Immature natural killer cell (primary cell): ENCODE measurements at regions not wholly inside any gene's neighbourhood (a gene's known extent, or its start where the extent isn't known, plus 50 kb on each side); places are given as distances from the start of the nearest gene placed in this dataset.

Experiments
- DNase-seq, 3 donors: peaks; one replicate each; pipeline ENCODE4 v3.0.0; 2022; ENCODE audit warnings: mixed read lengths in 1 of 3
- H3K27ac Mint-ChIP-seq, 6 donors: one replicate each; pipeline ENCODE4 v1.8.0; 2020; ENCODE audit warnings: mixed read lengths in 6 of 6, mild to moderate bottlenecking in 5 of 6, inconsistent platforms in 4 of 6, moderate library complexity in 3 of 6
- H3K27me3 Mint-ChIP-seq, 3 donors: one replicate each; pipeline ENCODE4 v1.8.0; 2020 to 2021; ENCODE audit warnings: low read depth in 3 of 3, mild to moderate bottlenecking in 3 of 3, mixed read lengths in 3 of 3, moderate library complexity in 3 of 3, inconsistent platforms in 1 of 3
- H3K36me3 Mint-ChIP-seq, 3 donors: one replicate each; pipeline ENCODE4 v1.8.0; 2020; ENCODE audit warnings: mixed read lengths in 3 of 3, inconsistent platforms in 2 of 3, mild to moderate bottlenecking in 2 of 3
- H3K4me1 Mint-ChIP-seq, 2 donors: one replicate each; pipeline ENCODE4 v1.8.0; 2020; ENCODE audit warnings: inconsistent platforms in 2 of 2, mild to moderate bottlenecking in 2 of 2, mixed read lengths in 2 of 2, moderate library complexity in 1 of 2
- H3K4me3 Mint-ChIP-seq, 5 donors: one replicate each; pipeline ENCODE4 v1.8.0; 2020; ENCODE audit warnings: mild to moderate bottlenecking in 5 of 5, mixed read lengths in 5 of 5, inconsistent platforms in 3 of 5, moderate library complexity in 3 of 5
- H3K9me3 Mint-ChIP-seq, 6 donors: one replicate each; pipeline ENCODE4 v1.8.0; 2020; ENCODE audit warnings: mild to moderate bottlenecking in 6 of 6, mixed read lengths in 6 of 6, inconsistent platforms in 4 of 6, moderate library complexity in 3 of 6

- Mint-ChIP-seq H3K9me3 (peaks cover 0 to 2% (median 0%) of the 10 kb centered on the region in 6 donors), H3K36me3 (no peaks in the 10 kb centered on the region), H3K4me3 (no peak overlapping the region), H3K27me3 (peaks cover 0 to 5% (median 2%) of the 10 kb centered on the region in 3 donors), H3K4me1 (no peaks in the 10 kb centered on the region), H3K27ac (no peak overlapping the region)
- no peak for DNase-seq
These were observed 128.4 kb downstream of the BUD13 start for GRCh38 chr11:116644201-116644940.

- H3K4me3 Mint-ChIP-seq, result no peak overlapping the region
- no peaks in the 10 kb centered on the region for H3K36me3 Mint-ChIP-seq
- H3K9me3 Mint-ChIP-seq, result peaks cover 0 to 2% (median 0%) of the 10 kb centered on the region in 6 donors
- DNase-seq, result no peak
- no peak overlapping the region for H3K27ac Mint-ChIP-seq
- no peaks in the 10 kb centered on the region for H3K4me1 Mint-ChIP-seq
- H3K27me3 Mint-ChIP-seq, result peaks cover 0 to 5% (median 2%) of the 10 kb centered on the region in 3 donors
These were observed 129.3 kb downstream of the BUD13 start for GRCh38 chr11:116643521-116643920.

- Mint-ChIP-seq H3K27me3 (peaks cover 0 to 5% (median 2%) of the 10 kb centered on the region in 3 donors), H3K27ac (no peak overlapping the region), H3K9me3 (peaks cover 0 to 2% (median 0%) of the 10 kb centered on the region in 6 donors), H3K4me1 (no peaks in the 10 kb centered on the region), H3K4me3 (no peak overlapping the region), H3K36me3 (no peaks in the 10 kb centered on the region)
- no peak for DNase-seq
These were observed 129.9 kb downstream of the BUD13 start for GRCh38 chr11:116642902-116643301.

GRCh38 chr11:116642481-116642880 lies 130.3 kb downstream of the BUD13 start:
- Mint-ChIP-seq H3K27me3 (peaks cover 0 to 5% (median 2%) of the 10 kb centered on the region in 3 donors), H3K27ac (no peak overlapping the region), H3K4me1 (no peaks in the 10 kb centered on the region), H3K36me3 (no peaks in the 10 kb centered on the region), H3K9me3 (peaks cover 0 to 2% (median 0%) of the 10 kb centered on the region in 6 donors), H3K4me3 (no peak overlapping the region)
- no peak for DNase-seq

- no peak for DNase-seq
- Mint-ChIP-seq H3K4me3 (no peak overlapping the region), H3K9me3 (peaks cover 0 to 2% (median 0%) of the 10 kb centered on the region in 6 donors), H3K27ac (no peak overlapping the region), H3K36me3 (no peaks in the 10 kb centered on the region), H3K27me3 (peaks cover 0 to 2% (median 2%) of the 10 kb centered on the region in 3 donors), H3K4me1 (no peaks in the 10 kb centered on the region)
These were observed 131.2 kb downstream of the BUD13 start for GRCh38 chr11:116641561-116642045.

GRCh38 chr11:116640641-116641402 lies 132.0 kb downstream of the BUD13 start:
- H3K4me3 Mint-ChIP-seq, result no peak overlapping the region
- H3K9me3 Mint-ChIP-seq, result peaks cover 0 to 2% (median 0%) of the 10 kb centered on the region in 6 donors
- H3K36me3 Mint-ChIP-seq, result no peaks in the 10 kb centered on the region
- H3K4me1 Mint-ChIP-seq, result no peaks in the 10 kb centered on the region
- H3K27ac Mint-ChIP-seq, result no peak overlapping the region
- DNase-seq, result no peak
- peaks cover 0 to 3% (median 0%) of the 10 kb centered on the region in 3 donors for H3K27me3 Mint-ChIP-seq

GRCh38 chr11:116638463-116638862 lies 134.3 kb downstream of the BUD13 start:
- Mint-ChIP-seq H3K4me3 (no peak overlapping the region), H3K36me3 (no peaks in the 10 kb centered on the region), H3K27me3 (peaks cover 0 to 5% (median 3%) of the 10 kb centered on the region in 3 donors), H3K9me3 (peaks cover 0 to 2% (median 0%) of the 10 kb centered on the region in 6 donors), H3K4me1 (no peaks in the 10 kb centered on the region), H3K27ac (no peak overlapping the region)
- DNase-seq, result no peak

- H3K4me3 Mint-ChIP-seq, result no peak overlapping the region
- H3K36me3 Mint-ChIP-seq, result no peaks in the 10 kb centered on the region
These were observed 135.0 kb downstream of the BUD13 start for GRCh38 chr11:116637766-116638165.

GRCh38 chr11:116636341-116636929 lies 136.4 kb downstream of the BUD13 start:
- H3K4me3 Mint-ChIP-seq, result no peak overlapping the region
- H3K4me1 Mint-ChIP-seq, result no peaks in the 10 kb centered on the region
- peaks cover 0 to 6% (median 3%) of the 10 kb centered on the region in 3 donors for H3K27me3 Mint-ChIP-seq
- H3K27ac Mint-ChIP-seq, result no peak overlapping the region
- no peak for DNase-seq
- peaks cover 0 to 2% (median 0%) of the 10 kb centered on the region in 6 donors for H3K9me3 Mint-ChIP-seq
- no peaks in the 10 kb centered on the region for H3K36me3 Mint-ChIP-seq

More at GRCh38 chr11:116637766-116638165, 135.0 kb downstream of the BUD13 start:
- H3K27me3 Mint-ChIP-seq, result peaks cover 0 to 5% (median 3%) of the 10 kb centered on the region in 3 donors
- H3K27ac Mint-ChIP-seq, result no peak overlapping the region
- no peak for DNase-seq
- H3K4me1 Mint-ChIP-seq, result no peaks in the 10 kb centered on the region
- peaks cover 0 to 2% (median 0%) of the 10 kb centered on the region in 6 donors for H3K9me3 Mint-ChIP-seq

GRCh38 chr11:116631201-116631600 lies 141.6 kb downstream of the BUD13 start:
- Mint-ChIP-seq H3K27me3 (peaks cover 3 to 15% (median 4%) of the 10 kb centered on the region in 3 donors), H3K36me3 (no peaks in the 10 kb centered on the region), H3K4me1 (no peaks in the 10 kb centered on the region), H3K9me3 (no peaks in the 10 kb centered on the region), H3K27ac (no peak overlapping the region), H3K4me3 (no peak overlapping the region)
- DNase-seq, result no peak

- Mint-ChIP-seq H3K36me3 (no peaks in the 10 kb centered on the region), H3K27ac (no peak overlapping the region), H3K9me3 (no peaks in the 10 kb centered on the region), H3K4me1 (no peaks in the 10 kb centered on the region), H3K27me3 (peaks cover 0 to 5% (median 2%) of the 10 kb centered on the region in 3 donors), H3K4me3 (no peak overlapping the region)
- no peak for DNase-seq
These were observed 154.3 kb downstream of the BUD13 start for GRCh38 chr11:116618461-116618860.

GRCh38 chr11:116615211-116615865 lies 157.4 kb downstream of the BUD13 start:
- no peaks in the 10 kb centered on the region for H3K9me3 Mint-ChIP-seq
- H3K27ac Mint-ChIP-seq, result no peak overlapping the region
- no peaks in the 10 kb centered on the region for H3K27me3 Mint-ChIP-seq
- no peak for DNase-seq
- no peak overlapping the region for H3K4me3 Mint-ChIP-seq
- no peaks in the 10 kb centered on the region for H3K36me3 Mint-ChIP-seq
- no peaks in the 10 kb centered on the region for H3K4me1 Mint-ChIP-seq
